SK-N-SH treated with all-trans-retinoic acid at 6 μM for 48 hours (cell line): ENCODE measurements at regions not wholly inside any gene's neighbourhood (a gene's known extent, or its start where the extent isn't known, plus 50 kb on each side); places are given as distances from the start of the nearest gene placed in this dataset.

Source experiments
- ATAC-seq: fragments of 200-7000 bp; cut with Tn5 transposase; 3 replicates; pipeline ENCODE4 v1.9.1; 2020; ENCODE audit warnings: mild to moderate bottlenecking, moderate library complexity
- BACH2 ChIP-seq: fragments of 250-450 bp; sonication (Bioruptor Pico); IDR thresholded peaks from 2 replicates; pipeline ENCODE4 v1.9.0; 2021; ENCODE audit warnings: mild to moderate bottlenecking, borderline replicate concordance
- ESRRG ChIP-seq: fragments of 250-450 bp; sonication (Bioruptor Pico); IDR thresholded peaks from 2 replicates; pipeline ENCODE4 v1.6.1; 2021; ENCODE audit warnings: mild to moderate bottlenecking
- GLIS3 ChIP-seq: fragments of 250-450 bp; sonication (Bioruptor Pico); IDR thresholded peaks from 2 replicates; pipeline ENCODE4 v1.5.0; 2020; ENCODE audit warnings: mild to moderate bottlenecking, moderate library complexity
- ISL1 ChIP-seq: fragments of 250-450 bp; sonication (Bioruptor Pico); IDR thresholded peaks from 2 replicates; pipeline ENCODE4 v2.1.2; 2022; ENCODE audit warnings: mild to moderate bottlenecking, moderate library complexity
- OSR1 ChIP-seq: fragments of 250-450 bp; sonication (Bioruptor Pico); IDR thresholded peaks from 2 replicates; pipeline ENCODE4 v1.8.0; 2022; ENCODE audit warnings: moderate library complexity, mild to moderate bottlenecking, inconsistent platforms
- PPARA ChIP-seq: fragments of 250-450 bp; sonication (Bioruptor Pico); IDR thresholded peaks from 2 replicates; pipeline ENCODE4 v1.5.0; 2020; ENCODE audit warnings: mild to moderate bottlenecking, borderline replicate concordance
- TOX ChIP-seq: fragments of 250-450 bp; sonication (Bioruptor Pico); IDR thresholded peaks from 2 replicates; pipeline ENCODE4 v1.8.0; 2021; ENCODE audit warnings: mild to moderate bottlenecking, moderate library complexity, borderline replicate concordance
- ZC3H10 ChIP-seq: fragments of 250-450 bp; sonication (Bioruptor Pico); IDR thresholded peaks from 2 replicates; pipeline ENCODE4 v1.5.1; 2021; ENCODE audit warnings: mild to moderate bottlenecking, moderate library complexity
- ZFP3 ChIP-seq: fragments of 250-450 bp; sonication (Bioruptor Pico); IDR thresholded peaks from 2 replicates; pipeline ENCODE4 v1.5.0; 2020; ENCODE audit warnings: mild to moderate bottlenecking, moderate library complexity
- ZFP30 ChIP-seq: fragments of 450-650 bp; formaldehyde crosslinking; IDR thresholded peaks from 2 replicates; pipeline ENCODE4 v1.5.0; 2022; ENCODE audit warnings: mild to moderate bottlenecking, moderate library complexity
- ZNF70 ChIP-seq: fragments of 450-650 bp; formaldehyde crosslinking; IDR thresholded peaks from 2 replicates; pipeline ENCODE4 v1.5.0; 2020; ENCODE audit warnings: mild to moderate bottlenecking, moderate library complexity
- TF ChIP-seq, protein P1 (sequence below): fragments of 250-450 bp; sonication (Bioruptor Pico); IDR thresholded peaks from 2 replicates; pipeline ENCODE4 v1.5.1; 2021; ENCODE audit warnings: mild to moderate bottlenecking, moderate library complexity
- TF ChIP-seq, protein P2 (sequence below): fragments of 250-450 bp; sonication (Bioruptor Pico); IDR thresholded peaks from 2 replicates; pipeline ENCODE4 v1.8.0; 2021; ENCODE audit warnings: low read depth, mild to moderate bottlenecking, moderate library complexity, borderline replicate concordance
- TF ChIP-seq, protein P3 (sequence below): fragments of 250-450 bp; sonication (Bioruptor Pico); IDR thresholded peaks from 2 replicates; pipeline ENCODE4 v1.8.0; 2020; ENCODE audit warnings: mild to moderate bottlenecking, moderate library complexity, borderline replicate concordance

- TF ChIP-seq GLIS3 (CRISPR knock-in tag) = no peak
- no peak for ATAC-seq
Measured at GRCh38 chr10:77717336-77717735, 79.7 kb upstream of the KCNMA1 start.

GRCh38 chr10:77716458-77717317 lies 79.1 kb upstream of the KCNMA1 start:
- no peak for TF ChIP-seq ZFP3
- no peak for TF ChIP-seq ZC3H10 (CRISPR knock-in tag)
- no peak for TF ChIP-seq ZFP30 (CRISPR knock-in tag)
- TF ChIP-seq TOX = no peak
- TF ChIP-seq ESRRG = no peak
- no peak for TF ChIP-seq ZNF70 (CRISPR knock-in tag)
- no peak for ATAC-seq

DNA sequence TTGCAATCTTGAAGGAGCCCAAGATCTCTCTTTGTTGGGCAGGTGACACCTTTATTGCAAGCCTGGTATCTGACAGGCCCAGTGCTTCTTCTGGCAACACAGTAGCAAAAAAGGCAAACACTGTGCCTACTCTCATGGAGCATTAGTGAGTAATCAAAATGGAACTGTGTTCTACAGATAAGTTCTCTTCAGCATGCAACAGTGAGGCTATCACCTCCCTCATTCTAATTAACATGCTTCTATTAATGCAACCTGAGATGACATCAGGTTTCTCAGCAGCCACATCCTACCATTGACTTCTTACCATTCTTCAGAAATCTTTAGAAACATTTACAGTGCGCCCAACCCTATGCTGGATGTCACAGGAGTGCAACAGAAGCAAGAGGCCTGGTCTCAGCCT lies 77.9 kb upstream of the KCNMA1 start:
- no peak for ATAC-seq
- TF ChIP-seq ZFP30 (CRISPR knock-in tag) (no peak), ZNF70 (CRISPR knock-in tag) (peak; percentile 97)
- TF ChIP-seq, all 23 proteins: peak for 1

DNA sequence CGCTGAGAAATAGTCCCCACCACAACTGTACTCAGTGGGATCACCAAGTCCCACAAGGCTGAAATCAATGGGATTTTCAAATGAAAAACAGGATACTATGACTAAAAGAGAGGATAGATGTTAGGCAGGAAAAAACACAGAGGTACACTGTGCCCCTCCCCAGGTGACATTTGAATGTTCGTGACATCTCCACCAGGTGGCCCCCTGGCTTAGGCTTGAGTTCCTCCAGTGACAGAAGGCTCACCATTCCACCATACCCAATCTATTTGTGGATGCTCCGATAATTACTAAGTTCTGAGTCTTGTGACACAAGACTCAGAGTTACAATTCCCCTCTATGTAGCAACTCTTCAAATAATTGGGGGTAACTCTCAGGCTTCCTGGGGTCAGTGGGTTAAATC lies 77.5 kb upstream of the KCNMA1 start:
- ATAC-seq = no peak
- TF ChIP-seq ISL1 (CRISPR knock-in tag) = no peak
- no peak for TF ChIP-seq OSR1 (CRISPR knock-in tag)
- TF ChIP-seq GLIS3 (CRISPR knock-in tag) = no peak
- no peak for TF ChIP-seq ZFP30 (CRISPR knock-in tag)
- TF ChIP-seq, protein P1, sequence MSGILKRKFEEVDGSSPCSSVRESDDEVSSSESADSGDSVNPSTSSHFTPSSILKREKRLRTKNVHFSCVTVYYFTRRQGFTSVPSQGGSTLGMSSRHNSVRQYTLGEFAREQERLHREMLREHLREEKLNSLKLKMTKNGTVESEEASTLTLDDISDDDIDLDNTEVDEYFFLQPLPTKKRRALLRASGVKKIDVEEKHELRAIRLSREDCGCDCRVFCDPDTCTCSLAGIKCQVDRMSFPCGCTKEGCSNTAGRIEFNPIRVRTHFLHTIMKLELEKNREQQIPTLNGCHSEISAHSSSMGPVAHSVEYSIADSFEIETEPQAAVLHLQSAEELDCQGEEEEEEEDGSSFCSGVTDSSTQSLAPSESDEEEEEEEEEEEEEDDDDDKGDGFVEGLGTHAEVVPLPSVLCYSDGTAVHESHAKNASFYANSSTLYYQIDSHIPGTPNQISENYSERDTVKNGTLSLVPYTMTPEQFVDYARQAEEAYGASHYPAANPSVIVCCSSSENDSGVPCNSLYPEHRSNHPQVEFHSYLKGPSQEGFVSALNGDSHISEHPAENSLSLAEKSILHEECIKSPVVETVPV (CRISPR knock-in tag) = no peak
- TF ChIP-seq, all 23 proteins: peak for 0

GRCh38 chr10:77713521-77714280 lies 76.1 kb upstream of the KCNMA1 start:
- ATAC-seq = no peak

More at GRCh38 chr10:77713521-77714280, 76.1 kb upstream of the KCNMA1 start:
- TF ChIP-seq BACH2 (no peak), ESRRG (no peak), TOX (no peak), PPARA (CRISPR knock-in tag) (no peak), ZNF70 (CRISPR knock-in tag) (no peak)
- TF ChIP-seq, protein P2, sequence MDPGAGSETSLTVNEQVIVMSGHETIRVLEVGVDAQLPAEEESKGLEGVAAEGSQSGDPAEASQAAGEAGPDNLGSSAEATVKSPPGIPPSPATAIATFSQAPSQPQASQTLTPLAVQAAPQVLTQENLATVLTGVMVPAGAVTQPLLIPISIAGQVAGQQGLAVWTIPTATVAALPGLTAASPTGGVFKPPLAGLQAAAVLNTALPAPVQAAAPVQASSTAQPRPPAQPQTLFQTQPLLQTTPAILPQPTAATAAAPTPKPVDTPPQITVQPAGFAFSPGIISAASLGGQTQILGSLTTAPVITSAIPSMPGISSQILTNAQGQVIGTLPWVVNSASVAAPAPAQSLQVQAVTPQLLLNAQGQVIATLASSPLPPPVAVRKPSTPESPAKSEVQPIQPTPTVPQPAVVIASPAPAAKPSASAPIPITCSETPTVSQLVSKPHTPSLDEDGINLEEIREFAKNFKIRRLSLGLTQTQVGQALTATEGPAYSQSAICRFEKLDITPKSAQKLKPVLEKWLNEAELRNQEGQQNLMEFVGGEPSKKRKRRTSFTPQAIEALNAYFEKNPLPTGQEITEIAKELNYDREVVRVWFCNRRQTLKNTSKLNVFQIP (CRISPR knock-in tag) = no peak
- TF ChIP-seq, protein P1 (CRISPR knock-in tag) = no peak
- TF ChIP-seq, protein P3, sequence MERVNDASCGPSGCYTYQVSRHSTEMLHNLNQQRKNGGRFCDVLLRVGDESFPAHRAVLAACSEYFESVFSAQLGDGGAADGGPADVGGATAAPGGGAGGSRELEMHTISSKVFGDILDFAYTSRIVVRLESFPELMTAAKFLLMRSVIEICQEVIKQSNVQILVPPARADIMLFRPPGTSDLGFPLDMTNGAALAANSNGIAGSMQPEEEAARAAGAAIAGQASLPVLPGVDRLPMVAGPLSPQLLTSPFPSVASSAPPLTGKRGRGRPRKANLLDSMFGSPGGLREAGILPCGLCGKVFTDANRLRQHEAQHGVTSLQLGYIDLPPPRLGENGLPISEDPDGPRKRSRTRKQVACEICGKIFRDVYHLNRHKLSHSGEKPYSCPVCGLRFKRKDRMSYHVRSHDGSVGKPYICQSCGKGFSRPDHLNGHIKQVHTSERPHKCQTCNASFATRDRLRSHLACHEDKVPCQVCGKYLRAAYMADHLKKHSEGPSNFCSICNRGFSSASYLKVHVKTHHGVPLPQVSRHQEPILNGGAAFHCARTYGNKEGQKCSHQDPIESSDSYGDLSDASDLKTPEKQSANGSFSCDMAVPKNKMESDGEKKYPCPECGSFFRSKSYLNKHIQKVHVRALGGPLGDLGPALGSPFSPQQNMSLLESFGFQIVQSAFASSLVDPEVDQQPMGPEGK (CRISPR knock-in tag) = no peak
